IMR-90 (cell line): ENCODE measurements at regions not wholly inside any gene's neighbourhood (a gene's known extent, or its start where the extent isn't known, plus 50 kb on each side); places are given as distances from the start of the nearest gene placed in this dataset.

ENCODE experiments used
- BHLHE40 ChIP-seq: fragments of 150-350 bp; IDR thresholded peaks from 2 replicates; pipeline ENCODE4 v1.6.1; 2016; ENCODE audit warnings: mild to moderate bottlenecking, low read depth, low read length
- CEBPB ChIP-seq: IDR thresholded peaks from 2 replicates; pipeline ENCODE4 v1.6.1; 2012; ENCODE audit warnings: low read depth, low read length, improper control_type of control experiment
- CTCF ChIP-seq: conservative IDR thresholded peaks from 2 replicates; pipeline ENCODE4 v1.5.1; 2012; ENCODE audit warnings: mild to moderate bottlenecking, low read depth, low read length, improper control_type of control experiment
- FOS ChIP-seq: fragments of 150-350 bp; IDR thresholded peaks from 2 replicates; pipeline ENCODE4 v1.6.1; 2016; ENCODE audit warnings: low read depth, low read length
- MAZ ChIP-seq: IDR thresholded peaks from 2 replicates; pipeline ENCODE4 v1.6.1; 2012; ENCODE audit warnings: low read depth, mild to moderate bottlenecking, low read length, improper control_type of control experiment, moderate library complexity, borderline replicate concordance
- MXI1 ChIP-seq: IDR thresholded peaks from 2 replicates; pipeline ENCODE4 v1.6.1; 2012; ENCODE audit warnings: low read depth, mild to moderate bottlenecking, low read length, moderate library complexity, borderline replicate concordance
- POLR2A ChIP-seq: IDR thresholded peaks from 2 replicates; pipeline ENCODE4 v1.6.1; 2012; ENCODE audit warnings: mild to moderate bottlenecking, low read depth, low read length
- RAD21 ChIP-seq: IDR thresholded peaks from 2 replicates; pipeline ENCODE4 v1.6.1; 2012; ENCODE audit warnings: low read length, improper control_type of control experiment
- RCOR1 ChIP-seq: IDR thresholded peaks from 2 replicates; pipeline ENCODE4 v1.6.1; 2012; ENCODE audit warnings: mild to moderate bottlenecking, low read length, improper control_type of control experiment; ENCODE audit not compliant: insufficient replicate concordance
- RFX5 ChIP-seq: IDR thresholded peaks from 2 replicates; pipeline ENCODE4 v1.8.0; 2012; ENCODE audit warnings: low read depth, mild to moderate bottlenecking, low read length, moderate library complexity
- USF2 ChIP-seq: fragments of 150-350 bp; IDR thresholded peaks from 2 replicates; pipeline ENCODE4 v1.6.1; 2017; ENCODE audit warnings: mild to moderate bottlenecking, antibody characterized with exemption, low read length, low read depth

- no peak for TF ChIP-seq CTCF
- no peak for TF ChIP-seq USF2
- TF ChIP-seq POLR2A = no peak
- TF ChIP-seq RAD21 = no peak
- TF ChIP-seq RFX5 = no peak
- TF ChIP-seq CEBPB = no peak
- TF ChIP-seq RCOR1 = no peak
- TF ChIP-seq FOS = no peak
- no peak for TF ChIP-seq BHLHE40
- TF ChIP-seq MAZ = no peak
- no peak for TF ChIP-seq MXI1
These were observed 859.1 kb upstream of the ACVR2A start for GRCh38 chr2:146985753-146986152.
